AG09319 (cell line): ENCODE measurements at regions not wholly inside any gene's neighbourhood (a gene's known extent, or its start where the extent isn't known, plus 50 kb on each side); places are given as distances from the start of the nearest gene placed in this dataset.

Experiments
- DNase-seq: peaks from one replicate; pipeline ENCODE4 v3.0.0-alpha.2; 2010; ENCODE audit warnings: low read depth; ENCODE audit errors: extremely low read depth
- TF ChIP-seq, protein P1 (sequence below): IDR thresholded peaks from 2 replicates; pipeline ENCODE4 v1.5.1; 2011; ENCODE audit warnings: low read depth, mild to moderate bottlenecking, inconsistent platforms, low read length, moderate library complexity

DNA sequence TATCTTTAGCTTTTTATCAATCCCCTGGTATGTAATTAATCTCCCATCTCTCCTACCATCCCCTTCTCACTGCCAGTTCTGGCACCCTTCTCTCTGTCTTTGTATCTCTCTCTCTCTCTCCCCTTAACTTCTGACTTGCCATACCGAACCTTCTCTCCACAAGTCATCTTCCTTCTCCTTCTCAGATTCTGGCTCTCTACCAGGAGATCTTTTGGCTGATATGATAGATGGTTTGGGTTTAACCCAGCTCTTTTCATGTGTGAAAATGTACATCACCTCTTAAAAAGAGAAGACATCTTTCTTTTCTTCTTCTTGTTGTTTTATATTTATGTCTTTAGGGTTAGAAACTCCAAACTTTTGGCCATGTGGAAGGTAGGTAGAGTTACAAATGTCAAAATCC, 196.7 kb downstream of the HGF start:
- DNase-seq, result no peak
- TF ChIP-seq, protein P1, sequence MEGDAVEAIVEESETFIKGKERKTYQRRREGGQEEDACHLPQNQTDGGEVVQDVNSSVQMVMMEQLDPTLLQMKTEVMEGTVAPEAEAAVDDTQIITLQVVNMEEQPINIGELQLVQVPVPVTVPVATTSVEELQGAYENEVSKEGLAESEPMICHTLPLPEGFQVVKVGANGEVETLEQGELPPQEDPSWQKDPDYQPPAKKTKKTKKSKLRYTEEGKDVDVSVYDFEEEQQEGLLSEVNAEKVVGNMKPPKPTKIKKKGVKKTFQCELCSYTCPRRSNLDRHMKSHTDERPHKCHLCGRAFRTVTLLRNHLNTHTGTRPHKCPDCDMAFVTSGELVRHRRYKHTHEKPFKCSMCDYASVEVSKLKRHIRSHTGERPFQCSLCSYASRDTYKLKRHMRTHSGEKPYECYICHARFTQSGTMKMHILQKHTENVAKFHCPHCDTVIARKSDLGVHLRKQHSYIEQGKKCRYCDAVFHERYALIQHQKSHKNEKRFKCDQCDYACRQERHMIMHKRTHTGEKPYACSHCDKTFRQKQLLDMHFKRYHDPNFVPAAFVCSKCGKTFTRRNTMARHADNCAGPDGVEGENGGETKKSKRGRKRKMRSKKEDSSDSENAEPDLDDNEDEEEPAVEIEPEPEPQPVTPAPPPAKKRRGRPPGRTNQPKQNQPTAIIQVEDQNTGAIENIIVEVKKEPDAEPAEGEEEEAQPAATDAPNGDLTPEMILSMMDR, result no peak

DNA sequence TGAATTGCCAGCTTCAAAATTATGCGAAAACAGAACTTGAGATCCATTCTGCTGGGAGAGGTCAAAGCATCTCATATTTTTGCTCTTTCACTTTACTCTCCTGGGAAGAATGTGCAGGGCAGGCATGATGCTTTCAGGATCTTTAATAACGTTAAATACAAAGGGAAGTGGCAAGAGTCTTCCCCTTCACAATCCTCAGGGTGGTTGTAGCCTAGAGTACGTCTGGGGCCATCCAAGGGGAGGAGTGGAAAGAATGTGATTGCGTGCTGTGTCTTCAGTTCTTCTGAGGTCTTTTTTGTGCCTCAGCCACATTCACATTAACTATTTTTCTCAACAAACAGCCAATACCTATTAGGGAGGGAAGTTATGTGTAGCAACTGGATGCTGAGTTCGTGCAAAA, 207.3 kb downstream of the HGF start:
- DNase-seq, result no peak
- TF ChIP-seq, protein P1, result no peak

DNA sequence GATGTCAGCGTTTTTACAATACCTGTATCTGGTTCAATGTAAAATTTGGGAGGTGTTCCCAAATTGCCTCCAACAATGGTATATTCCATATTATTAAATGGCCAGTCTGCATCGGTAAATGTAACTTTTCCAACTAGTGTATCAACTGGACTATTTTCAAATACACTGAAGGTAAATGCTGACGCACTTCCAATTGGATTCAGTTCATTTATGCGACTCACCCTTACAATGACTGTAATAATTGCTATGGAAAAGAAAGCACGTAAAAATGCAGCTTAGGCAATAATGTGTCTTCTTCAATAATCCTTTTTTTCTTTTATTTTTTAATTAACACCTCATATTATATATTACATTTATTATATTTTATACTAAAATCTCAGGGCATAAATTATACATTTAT, 209.1 kb downstream of the HGF start:
- no peak for DNase-seq
- TF ChIP-seq, protein P1, result no peak

DNA sequence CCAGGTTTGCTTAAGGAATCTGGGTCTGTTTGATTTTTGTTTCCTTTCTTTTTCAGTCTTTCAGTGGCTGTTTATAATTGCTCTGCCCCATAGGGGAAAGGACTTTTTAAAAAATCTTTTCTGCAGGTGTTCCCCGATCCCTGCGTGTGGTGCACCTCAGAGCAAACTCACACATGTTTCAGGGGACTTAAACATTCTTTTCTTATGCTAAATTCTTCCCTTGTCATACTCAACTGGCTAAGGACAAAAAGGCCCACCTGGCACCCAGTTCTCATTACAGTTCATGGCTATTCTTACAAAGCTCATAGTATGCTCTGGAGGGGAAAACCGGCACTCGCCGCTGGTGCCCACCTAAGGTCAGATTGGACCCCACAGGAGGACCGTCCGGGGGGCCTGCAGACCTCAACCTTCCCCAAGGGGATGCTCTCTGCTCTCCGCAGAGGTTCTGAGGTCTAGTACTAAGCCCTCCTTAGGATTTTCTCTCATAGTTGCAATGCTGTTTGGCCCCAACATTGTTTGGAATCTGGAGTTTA, 220.3 kb downstream of the HGF start:
- DNase-seq, result no peak
- TF ChIP-seq, protein P1, result no peak

DNA sequence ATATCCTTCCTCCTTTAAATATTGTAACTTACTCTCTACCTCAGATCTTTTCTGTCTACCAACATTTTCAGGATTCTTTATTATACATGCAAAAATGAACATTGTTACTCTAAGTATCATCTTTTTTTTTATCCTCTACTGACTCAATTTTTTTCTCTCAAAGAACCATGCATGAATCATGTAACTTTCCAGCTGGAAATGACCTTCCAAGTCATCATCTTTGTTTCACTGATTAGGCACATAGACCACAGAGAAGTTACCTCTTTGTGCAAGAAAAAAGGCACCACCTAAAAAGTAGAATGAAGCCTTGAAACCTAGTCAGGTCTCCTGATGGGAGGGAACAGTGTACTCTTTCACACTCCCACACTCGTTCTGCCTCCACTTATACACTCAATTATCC, 234.9 kb downstream of the HGF start:
- DNase-seq, result no peak
- TF ChIP-seq, protein P1, result no peak

DNA sequence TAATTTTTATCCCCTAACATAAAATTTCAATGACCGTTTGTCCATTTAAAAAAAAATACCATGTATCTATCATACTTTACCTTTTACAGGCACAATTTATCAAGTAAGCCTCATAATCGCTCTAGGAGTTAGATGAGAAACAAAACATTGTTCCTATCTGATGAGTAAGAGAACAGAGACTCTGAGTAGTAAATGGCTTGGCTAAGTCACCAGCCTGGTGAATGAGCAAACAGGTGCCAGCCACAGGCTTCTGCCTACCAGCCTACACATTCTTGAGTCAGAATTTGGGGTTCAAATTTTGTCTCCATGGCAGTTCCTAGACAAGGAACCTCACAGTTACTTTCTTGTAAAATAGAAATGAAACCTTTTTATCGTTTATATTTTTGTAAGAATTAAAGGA, 235.4 kb downstream of the HGF start:
- TF ChIP-seq, protein P1, result no peak

DNA sequence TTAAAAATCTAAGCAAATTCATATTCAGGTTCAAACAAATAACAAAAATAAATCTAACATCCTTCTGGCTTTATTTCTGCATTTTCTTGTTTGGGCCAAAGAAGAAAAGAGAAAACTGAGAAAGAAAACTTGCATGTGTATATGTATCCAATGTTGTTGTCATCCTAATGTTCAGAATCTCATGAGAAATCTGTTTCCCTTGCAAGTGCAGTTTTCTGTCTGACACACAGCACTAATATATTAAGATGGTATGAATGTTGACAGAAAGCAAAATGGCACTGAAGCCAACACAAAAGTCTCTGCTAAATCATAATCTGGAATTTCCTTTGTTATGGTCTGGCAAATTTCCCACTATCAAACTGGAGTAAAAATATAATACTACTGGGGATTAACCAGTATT, 235.9 kb downstream of the HGF start:
- TF ChIP-seq, protein P1, result no peak
- no peak for DNase-seq

More for the DNA sequence above, 235.4 kb downstream of the HGF start:
- no peak for DNase-seq
